Inflammatory macrophage (primary cell): ENCODE measurements at regions not wholly inside any gene's neighbourhood (a gene's known extent, or its start where the extent isn't known, plus 50 kb on each side); places are given as distances from the start of the nearest gene placed in this dataset.

Experiments
- DNase-seq, 2 donors: peaks; one replicate each; pipeline ENCODE4 v3.0.0-alpha.2; 2020 to 2022

- no peak for DNase-seq
Measured at GRCh38 chr1:222912730-222913129, 97.9 kb downstream of the DISP1 start.

DNA sequence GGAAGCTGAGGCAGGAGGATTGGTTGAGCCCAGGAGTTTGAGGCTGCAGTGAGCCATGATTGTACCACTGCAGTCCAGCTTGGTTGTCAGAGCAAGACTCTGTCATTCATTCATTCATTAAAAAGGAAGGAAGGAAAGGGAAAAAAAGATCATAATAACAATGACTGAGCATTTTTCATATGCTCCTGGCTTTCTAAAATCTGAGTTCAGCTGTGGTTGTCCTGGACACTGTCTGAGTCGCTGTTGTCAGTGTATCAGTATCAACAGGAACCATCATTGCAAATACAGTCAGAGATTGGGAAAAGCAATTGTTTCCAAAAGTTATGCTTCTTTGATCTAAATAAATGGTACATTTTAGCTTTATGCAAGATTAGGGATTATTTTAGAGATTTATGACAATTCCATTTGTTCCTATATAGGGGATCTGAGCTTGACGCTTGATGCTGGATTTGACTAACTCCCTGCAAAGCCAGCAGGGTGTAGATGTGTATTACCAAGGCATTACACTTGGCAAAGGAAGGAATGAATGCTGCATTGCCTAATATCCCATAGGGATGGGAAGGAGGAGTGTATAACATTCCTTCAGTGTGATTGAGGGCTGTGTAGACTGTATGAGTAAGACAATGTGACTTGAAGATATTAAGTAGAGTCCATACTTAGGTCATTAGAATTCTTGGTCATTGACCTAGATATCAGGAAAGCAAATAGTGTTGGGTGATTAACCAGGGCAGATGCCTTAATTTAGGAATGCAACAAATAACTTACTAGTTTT is 100.2 kb downstream of the DISP1 start:
- DNase-seq = no peak

DNA sequence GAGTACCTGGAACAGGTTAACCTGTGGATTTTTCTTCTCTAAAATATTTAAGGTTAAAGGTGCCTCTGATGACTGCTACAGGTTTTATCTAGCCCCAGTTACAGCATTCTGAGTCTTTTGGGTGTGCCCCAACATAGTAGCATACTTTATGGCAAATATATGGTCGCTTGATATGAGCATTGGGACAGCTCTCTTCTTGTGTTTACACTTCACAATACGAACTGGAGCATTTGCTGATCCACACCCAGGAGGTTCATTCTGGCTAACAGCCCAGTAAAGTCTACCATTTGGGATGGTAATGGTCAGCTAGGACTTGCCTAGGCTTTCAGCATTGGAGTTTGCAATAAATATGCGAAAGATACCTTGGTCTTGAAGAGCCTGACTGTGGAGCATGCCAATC is 101.3 kb downstream of the DISP1 start:
- DNase-seq = no peak

DNA sequence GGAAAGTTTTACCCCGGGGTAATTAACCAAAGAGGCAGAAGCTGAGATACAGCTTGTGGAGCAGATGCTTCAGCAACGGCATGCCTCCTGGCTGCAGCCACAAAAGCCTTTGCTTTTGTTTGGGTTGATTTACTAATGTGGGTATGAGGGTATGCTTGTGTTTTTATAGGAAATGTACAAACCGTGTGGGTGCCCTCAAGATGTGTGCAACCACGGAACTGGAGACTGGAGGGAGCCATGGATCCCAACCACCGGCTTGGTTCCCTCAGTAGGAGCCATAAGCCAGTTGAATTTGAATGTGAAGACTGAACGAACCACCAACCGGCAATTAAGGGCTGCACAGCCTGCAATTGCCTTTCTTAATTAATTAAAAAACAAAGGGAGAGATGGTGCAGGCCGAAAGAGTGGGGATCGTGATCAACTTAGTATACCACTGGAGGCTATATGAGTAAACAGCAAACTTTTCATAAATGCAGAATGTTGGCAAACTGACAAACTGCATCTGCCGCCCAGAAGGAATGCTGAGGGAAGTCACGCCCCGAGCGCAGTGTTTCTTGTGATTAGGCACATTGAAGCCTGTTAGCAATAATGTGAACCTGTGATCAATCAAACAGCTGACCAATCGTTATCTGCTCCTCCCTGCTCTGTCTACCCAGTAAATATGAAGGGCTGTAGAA is 104.1 kb downstream of the DISP1 start:
- no peak for DNase-seq

DNA sequence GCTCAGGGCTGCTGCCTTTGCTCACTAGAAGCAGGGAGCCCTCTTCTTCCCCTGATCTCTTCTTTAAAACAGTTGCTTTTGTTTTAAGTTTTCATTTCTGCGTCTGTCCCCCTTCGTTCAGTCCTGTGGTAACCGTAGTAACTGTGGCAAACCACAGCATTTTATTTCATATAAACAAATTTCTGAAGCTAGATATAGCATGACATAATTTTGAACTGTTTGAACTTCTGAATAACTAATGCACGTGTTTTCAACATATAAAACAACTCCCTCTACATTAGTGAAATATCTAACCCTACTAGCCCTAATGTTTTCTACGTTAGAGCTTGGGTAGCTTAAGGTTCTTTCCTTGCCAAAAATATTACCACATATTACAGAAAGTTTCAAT is 104.6 kb downstream of the DISP1 start:
- no peak for DNase-seq

DNA sequence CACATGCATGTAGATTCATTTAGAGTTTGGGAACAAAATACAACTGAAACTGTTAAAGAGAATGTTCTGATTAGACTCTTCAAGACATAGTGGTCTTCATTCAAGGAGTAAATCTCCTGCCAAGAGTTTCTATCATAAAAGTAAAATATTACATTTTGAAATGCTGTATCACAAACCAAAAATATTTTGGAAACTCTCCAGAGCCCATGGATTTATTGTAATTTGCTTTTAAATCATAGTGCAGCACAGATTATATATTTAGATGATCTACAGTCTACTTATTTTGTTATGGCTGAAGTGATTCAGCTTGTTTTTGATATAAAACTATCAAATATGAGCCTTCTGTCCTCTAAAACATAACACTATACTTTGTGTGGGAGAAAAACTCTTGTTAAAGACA is 105.3 kb downstream of the DISP1 start:
- no peak for DNase-seq

DNA sequence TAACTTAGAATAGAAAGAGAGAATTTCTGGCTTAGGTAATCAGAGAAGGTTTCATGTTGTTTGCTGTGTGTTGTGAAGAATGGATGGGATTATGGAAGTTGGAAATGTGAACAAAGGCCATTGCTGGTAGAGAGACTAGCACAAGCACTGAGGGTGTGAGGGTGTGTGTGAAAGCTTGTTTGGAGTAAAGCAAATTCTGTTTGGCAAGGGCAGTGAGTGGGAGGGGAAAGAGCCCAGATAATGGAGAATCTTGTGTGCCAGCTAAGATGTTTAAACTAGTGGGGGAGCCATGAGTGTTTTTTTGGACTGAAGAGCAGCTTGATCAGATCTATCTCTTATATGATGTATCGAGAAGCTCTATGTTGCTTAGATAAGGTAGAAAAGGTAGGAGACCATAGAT is 107.1 kb downstream of the DISP1 start:
- DNase-seq = no peak

DNA sequence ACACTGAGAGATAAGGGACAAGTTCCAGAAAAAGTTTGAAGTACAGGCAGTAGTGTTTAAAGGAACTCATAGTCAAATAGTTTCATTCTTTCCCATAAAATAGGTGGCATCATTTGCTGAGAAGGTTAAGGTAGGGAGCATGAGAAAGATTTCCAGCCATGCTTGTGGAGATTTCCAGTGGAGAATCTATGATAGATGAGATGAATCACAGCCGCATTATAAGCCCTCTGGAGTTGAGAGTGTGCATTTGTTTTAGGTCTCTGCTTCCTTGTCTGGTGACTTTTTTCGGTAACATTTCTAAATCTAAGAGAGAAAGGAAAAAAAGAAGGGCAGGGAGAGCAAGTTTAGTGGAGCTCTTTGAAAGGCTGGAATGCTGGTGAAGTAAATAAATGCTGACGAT is 108.7 kb downstream of the DISP1 start:
- DNase-seq = no peak

DNA sequence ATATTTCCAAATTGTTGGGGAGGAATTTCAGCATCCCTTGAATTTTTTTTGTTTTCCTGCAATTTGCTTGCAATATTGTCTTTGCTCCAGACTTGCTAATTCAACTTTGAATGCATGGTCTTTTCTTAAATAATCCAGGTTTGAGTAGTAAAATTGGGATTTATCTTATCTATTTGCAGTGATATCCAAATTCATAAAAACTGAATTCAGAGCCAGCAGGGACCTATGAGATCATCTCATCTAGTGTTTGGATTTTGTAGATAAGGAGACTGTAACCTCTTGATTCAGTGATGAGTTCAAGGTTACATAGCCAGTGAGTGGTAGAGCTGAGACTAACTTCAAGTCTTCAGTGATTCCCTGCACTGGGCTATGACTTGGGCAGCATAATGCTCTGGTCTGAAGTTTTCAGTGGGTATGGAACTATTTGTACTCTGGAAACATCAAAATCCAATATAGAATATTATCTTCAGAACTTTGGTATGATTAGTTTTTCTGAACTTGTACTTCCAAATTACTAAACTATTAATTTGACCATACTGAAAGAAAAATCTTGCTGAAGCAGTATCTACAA is 109.4 kb downstream of the DISP1 start:
- DNase-seq = no peak

DNA sequence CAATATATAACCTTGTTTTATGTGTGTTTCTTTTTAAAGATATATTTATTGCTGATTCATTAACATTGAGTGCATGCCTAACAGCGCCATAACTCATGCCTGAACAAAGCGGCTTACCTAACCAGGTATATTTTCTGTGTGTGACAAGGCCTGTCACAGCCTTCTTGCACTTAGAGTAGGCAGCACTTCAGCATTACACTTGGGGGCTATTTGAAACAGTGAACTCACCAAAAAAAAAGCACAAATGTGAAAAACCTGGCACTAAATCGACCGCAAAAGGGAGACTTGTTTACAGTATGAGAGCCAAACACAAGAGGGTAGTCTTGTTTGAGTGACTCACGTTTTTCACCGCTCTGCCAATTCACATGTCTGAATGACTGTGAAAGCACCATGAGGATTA is 111.7 kb downstream of the DISP1 start:
- DNase-seq = no peak

DNA sequence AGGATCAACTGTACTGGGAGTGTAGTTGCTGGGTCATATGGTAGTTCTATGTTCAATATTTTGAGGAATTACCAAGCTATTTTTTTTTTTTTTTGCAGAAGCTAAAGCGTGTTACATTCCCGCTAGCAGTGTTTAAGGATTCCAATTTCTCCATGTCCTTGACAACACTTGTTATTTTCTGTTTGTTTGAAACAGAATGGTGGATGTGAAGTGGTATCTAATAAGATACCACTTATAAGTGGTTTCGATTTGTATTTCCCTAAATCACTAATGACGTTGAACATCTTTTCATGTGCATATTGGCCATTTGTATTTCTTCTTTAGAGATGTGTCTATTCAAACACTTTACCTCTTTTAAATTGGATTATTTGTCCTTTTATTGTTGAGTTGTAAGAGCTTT is 112.2 kb downstream of the DISP1 start:
- no peak for DNase-seq

DNA sequence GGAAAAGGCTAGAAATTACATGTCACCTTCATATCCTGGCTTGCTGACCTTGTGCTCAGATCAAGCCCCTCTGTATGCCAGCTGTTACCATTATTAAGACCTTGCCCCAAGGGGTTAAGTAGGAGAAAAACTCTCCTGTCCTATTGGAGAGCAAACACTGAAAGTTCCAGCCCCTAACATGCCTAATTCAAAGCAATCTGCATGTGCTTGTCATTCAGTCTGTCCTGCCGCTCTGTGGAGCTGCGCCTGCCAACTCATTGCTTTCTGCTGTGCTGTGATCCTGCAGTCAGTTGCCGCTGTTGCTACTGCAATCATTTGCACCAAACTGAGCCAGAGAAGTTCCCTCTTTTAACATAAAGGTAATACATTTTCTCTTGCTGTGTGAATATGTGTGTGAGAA is 113.4 kb downstream of the DISP1 start:
- DNase-seq = no peak

DNA sequence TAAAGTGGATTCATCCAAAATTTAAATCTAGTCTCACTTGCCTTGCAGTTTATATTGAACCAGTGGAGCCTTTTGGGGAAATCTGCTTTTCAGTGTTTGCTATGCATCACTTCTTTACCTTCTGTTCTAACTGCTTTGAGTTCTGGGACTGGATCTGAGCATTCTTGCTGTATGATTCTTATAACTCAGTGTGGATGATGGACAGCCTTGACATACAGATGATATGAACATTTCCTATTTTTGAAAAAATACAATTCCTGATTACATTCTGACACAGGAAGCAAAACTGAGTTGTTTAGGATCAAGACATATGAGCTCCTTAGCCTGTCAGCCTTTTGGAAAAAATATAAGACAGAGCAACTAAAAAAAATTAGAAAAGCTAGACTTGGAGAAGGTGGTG is 115.2 kb downstream of the DISP1 start:
- DNase-seq = no peak

GRCh38 chr1:222931023-222931422 is 116.2 kb downstream of the DISP1 start:
- DNase-seq = no peak

GRCh38 chr1:222933273-222933672 is 118.4 kb downstream of the DISP1 start:
- DNase-seq = no peak

DNA sequence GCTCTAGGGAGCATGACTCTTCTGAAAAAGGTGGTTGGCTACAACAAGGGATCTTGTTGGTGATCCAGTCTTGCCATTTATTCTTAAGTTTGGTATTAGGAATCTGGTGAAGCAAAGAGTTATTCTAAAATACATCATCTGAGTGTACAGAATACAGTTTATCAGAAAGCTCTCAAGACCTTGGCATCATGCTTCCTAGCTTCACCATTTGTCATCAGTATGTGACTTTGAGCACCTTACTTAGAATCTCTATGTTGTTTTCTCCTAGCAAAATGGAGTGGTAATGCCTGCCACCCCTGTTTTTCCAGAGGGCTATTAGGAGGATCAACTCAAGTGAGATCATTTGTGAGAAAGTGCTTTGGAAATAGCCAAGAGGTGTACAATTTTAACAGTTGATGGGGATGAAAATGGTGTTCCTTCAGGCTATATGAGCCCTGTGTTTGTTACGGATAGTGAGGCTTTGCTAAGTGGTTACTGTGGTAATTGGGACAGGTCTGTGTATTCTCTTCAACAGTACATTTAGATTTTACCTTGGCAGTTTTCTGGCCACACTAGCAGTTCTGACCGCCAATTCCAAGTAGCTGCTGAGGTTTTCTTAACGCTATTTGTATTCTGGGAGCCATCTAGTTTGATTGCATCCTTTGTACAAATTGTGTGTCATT is 120.5 kb downstream of the DISP1 start:
- no peak for DNase-seq

DNA sequence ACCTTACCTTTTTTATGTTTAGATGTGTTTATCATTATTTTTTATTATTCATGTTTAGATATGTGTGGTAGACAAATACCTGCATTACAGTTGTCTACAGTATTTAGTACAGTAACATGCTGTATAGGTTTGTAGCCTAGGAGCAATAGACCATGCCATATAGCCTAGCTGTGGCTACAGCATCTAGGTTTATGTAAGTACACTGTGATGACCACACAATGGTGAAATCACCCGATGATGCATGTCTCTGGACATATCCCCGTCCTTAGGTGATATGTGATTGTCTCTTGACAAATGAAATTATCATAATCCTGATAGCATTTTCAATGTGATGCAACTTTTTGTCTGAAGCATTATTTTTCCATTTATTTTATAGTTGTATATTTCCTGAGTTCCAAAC is 121.2 kb downstream of the DISP1 start:
- no peak for DNase-seq

- DNase-seq = no peak
Measured at GRCh38 chr1:222938986-222939385, 124.1 kb downstream of the DISP1 start.

DNA sequence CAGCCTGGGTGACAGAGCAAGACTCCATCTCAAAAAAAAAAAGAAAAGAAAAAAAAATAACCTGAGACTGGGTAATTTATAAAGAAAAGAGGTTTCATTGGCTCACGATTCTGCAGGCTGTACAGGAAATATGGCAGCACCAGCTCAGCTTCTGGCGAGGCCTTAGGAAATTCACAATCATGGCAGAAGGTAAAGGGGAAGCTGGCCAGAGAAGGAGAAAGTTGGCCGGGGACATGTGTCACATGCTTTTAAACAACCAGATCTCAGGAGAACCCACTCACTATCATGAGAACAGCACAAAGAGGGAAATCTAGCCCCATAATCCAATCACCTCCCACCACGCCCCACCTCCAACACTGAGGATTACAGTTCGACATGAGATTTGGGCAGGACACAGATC is 125.3 kb downstream of the DISP1 start:
- DNase-seq = peak in 1 of 2 donors; percentile 3

GRCh38 chr1:222940906-222941305 is 126.1 kb downstream of the DISP1 start:
- no peak for DNase-seq

DNA sequence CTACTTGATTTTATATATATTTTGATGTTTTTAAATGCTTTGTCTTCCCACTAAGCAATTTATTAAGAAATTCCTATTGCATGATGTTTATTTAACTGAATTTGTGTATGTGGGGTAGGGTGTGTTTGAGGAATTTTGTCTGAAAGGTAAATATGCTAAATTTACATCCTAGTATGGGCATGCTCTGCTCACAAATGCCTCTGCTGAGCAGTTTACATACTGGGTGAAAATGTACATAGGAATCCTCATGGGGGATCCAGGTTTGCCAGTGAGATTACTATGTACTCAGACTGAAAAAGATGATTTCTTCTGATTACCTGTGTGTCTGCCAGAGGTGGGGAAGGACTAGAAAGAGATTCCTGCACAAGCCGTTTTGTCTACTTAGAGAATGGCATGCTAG is 126.6 kb downstream of the DISP1 start:
- no peak for DNase-seq

DNA sequence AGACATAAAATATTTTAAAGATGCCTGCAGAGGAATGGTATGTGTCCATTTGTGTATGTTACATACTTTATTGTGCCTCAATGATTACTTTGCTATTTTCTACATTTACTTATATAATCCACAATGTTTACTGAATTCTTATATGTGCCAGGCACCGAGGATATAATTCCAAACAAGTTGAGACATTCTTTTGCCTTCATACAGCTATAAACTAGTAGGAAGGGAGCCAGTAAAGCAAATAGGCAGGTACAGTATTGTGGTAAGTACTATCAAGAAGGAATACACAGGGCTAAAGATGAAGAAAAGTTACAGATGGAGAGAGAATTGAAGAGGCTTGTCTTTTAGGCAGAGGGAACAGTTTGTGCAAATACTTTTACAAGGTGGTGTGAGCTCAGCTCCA is 131.6 kb downstream of the DISP1 start:
- DNase-seq = no peak

DNA sequence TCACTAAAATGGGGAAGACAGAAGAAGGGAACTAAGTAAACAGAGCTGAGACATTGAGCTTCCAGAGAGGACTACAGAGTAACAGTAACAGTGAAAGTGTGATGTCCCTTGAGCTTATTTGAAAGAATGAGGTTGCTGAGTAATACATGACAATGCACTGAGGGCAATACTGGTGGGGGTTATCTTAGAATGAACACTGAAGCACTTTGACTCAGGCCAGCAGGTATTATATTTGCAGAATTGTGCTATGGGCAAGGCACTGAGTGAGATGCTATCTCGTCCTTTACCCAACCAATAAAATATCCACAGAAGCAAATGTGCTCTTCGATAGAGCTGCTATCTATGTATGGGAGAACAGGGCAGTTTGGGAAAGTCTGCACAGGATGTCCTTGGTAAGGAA is 133.2 kb downstream of the DISP1 start:
- DNase-seq = no peak

DNA sequence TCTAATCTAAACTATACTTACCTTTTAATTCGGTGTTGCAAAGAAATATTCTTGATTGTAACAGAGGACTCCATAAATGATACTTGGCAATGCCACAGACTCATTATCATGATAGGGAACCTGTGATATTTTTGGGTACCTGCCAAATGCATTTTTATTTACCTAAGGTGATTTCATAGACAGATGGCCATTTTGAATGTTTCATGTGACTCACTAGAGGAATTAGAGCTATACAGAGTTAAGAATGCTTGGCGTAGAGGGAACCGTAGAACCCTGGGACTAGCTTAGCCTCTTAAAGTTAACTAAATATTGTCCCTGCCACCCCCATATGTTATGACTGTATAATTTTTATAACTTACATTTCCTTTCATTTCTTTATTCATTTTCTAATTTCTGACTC is 136.1 kb downstream of the DISP1 start:
- no peak for DNase-seq
